Smooth muscle cell (in vitro differentiated cells): ENCODE measurements at regions not wholly inside any gene's neighbourhood (a gene's known extent, or its start where the extent isn't known, plus 50 kb on each side); places are given as distances from the start of the nearest gene placed in this dataset.
"Not testable (repeated sequence)": the region's sequence is repeated elsewhere in the genome, so short reads cannot be mapped to it uniquely, and the experiment has no call there.

Experiments used
- DNase-seq: peaks from one replicate; lab custom pipeline; 2025; ENCODE audit not compliant: unreplicated experiment; lab: John Stamatoyannopoulos, UW
- H2AFZ ChIP-seq: fragments of 200-600 bp; sonication (generic); 2 replicates; pipeline ENCODE4 v1.6.0; 2016; ENCODE audit warnings: antibody characterized with exemption, low read depth, mild to moderate bottlenecking
- H3F3A ChIP-seq: fragments of 200-600 bp; sonication (generic); 2 replicates; pipeline ENCODE4 v1.6.0; 2017; ENCODE audit warnings: antibody characterized with exemption, low read depth
- H3K27ac ChIP-seq: fragments of 200-600 bp; sonication (generic); 2 replicates; pipeline ENCODE4 v1.5.1; 2016; ENCODE audit warnings: low read depth, mild to moderate bottlenecking
- H3K27me3 ChIP-seq: fragments of 200-600 bp; sonication (generic); 2 replicates; pipeline ENCODE4 v1.6.1; 2016; ENCODE audit warnings: low read depth, mild to moderate bottlenecking
- H3K36me3 ChIP-seq: fragments of 200-600 bp; sonication (generic); 2 replicates; pipeline ENCODE4 v1.5.1; 2016; ENCODE audit warnings: low read depth
- H3K4me1 ChIP-seq: fragments of 200-600 bp; sonication (generic); 2 replicates; pipeline ENCODE4 v1.5.1; 2016; ENCODE audit warnings: low read depth
- H3K4me2 ChIP-seq: fragments of 200-600 bp; sonication (generic); 2 replicates; pipeline ENCODE4 v1.6.0; 2016; ENCODE audit warnings: mild to moderate bottlenecking
- H3K4me3 ChIP-seq: fragments of 200-600 bp; sonication (generic); 2 replicates; pipeline ENCODE4 v1.5.1; 2016; ENCODE audit warnings: mild to moderate bottlenecking
- H3K79me2 ChIP-seq: fragments of 200-600 bp; sonication (generic); 2 replicates; pipeline ENCODE4 v1.6.0; 2016; ENCODE audit warnings: low read depth, mild to moderate bottlenecking
- H3K9ac ChIP-seq: fragments of 200-600 bp; sonication (generic); 2 replicates; pipeline ENCODE4 v1.6.0; 2016; ENCODE audit warnings: low read depth
- H3K9me3 ChIP-seq: fragments of 200-600 bp; sonication (generic); replicated peaks from 2 replicates; pipeline ENCODE4 v1.5.1; 2016; ENCODE audit warnings: low read depth
- H4K20me1 ChIP-seq: fragments of 200-600 bp; sonication (generic); 2 replicates; pipeline ENCODE4 v1.6.0; 2016; ENCODE audit warnings: low read depth
- CTCF ChIP-seq: fragments of 200-600 bp; sonication (generic); IDR thresholded peaks from 2 replicates; pipeline ENCODE4 v1.5.1; 2017; ENCODE audit warnings: borderline replicate concordance, mild to moderate bottlenecking, antibody characterized with exemption; ENCODE audit not compliant: insufficient read depth, poor library complexity, severe bottlenecking
- WGBS: methylation state at CpG from one replicate; pipeline ENCODE4 v1.1.7; 2016; ENCODE audit warnings: low lambda C conversion rate; 5-methylcytosine and 5-hydroxymethylcytosine counted together

GRCh38 chr12:131311764-131312163 is 358.1 kb downstream of the ADGRD1 start:
- H3K4me2 ChIP-seq = no peak overlapping the region
- no peaks in the 10 kb centered on the region for H3K27me3 ChIP-seq
- no peaks in the 10 kb centered on the region for H3K36me3 ChIP-seq
- no peak overlapping the region for H3K27ac ChIP-seq
- no peaks in the 10 kb centered on the region for H3K9me3 ChIP-seq
- no peak for DNase-seq
- H2AFZ ChIP-seq = no peak overlapping the region
- TF ChIP-seq CTCF = no peak
- H3F3A ChIP-seq = no peaks in the 10 kb centered on the region
- no peak overlapping the region for H3K4me3 ChIP-seq
- H3K4me1 ChIP-seq = no peaks in the 10 kb centered on the region
- H3K79me2 ChIP-seq = no peaks in the 10 kb centered on the region
- H4K20me1 ChIP-seq = no peaks in the 10 kb centered on the region
- no peak overlapping the region for H3K9ac ChIP-seq
- WGBS = 61% methylated on average over 10 of the region's 10 CpGs

- H3K36me3 ChIP-seq, H3K9me3 ChIP-seq, H3K27ac ChIP-seq, H3K9ac ChIP-seq, H4K20me1 ChIP-seq, H3K4me3 ChIP-seq, DNase-seq, H3F3A ChIP-seq, H3K27me3 ChIP-seq, H2AFZ ChIP-seq, H3K4me1 ChIP-seq, H3K79me2 ChIP-seq, H3K4me2 ChIP-seq: not testable (repeated sequence)
- 79% methylated on average over 9 of the region's 9 CpGs for WGBS
These were observed 358.7 kb downstream of the ADGRD1 start for GRCh38 chr12:131312382-131312781.

- Histone ChIP-seq H3K4me2 (no peak overlapping the region), H4K20me1 (no peaks in the 10 kb centered on the region), H3K36me3 (no peaks in the 10 kb centered on the region), H3K9ac (no peak overlapping the region), H3F3A (no peaks in the 10 kb centered on the region), H3K9me3 (no peaks in the 10 kb centered on the region), H3K27me3 (no peaks in the 10 kb centered on the region), H3K4me1 (no peaks in the 10 kb centered on the region), H3K27ac (no peak overlapping the region), H3K4me3 (no peak overlapping the region), H2AFZ (no peak overlapping the region), H3K79me2 (no peaks in the 10 kb centered on the region)
- no peak for TF ChIP-seq CTCF
- 78% methylated on average over 13 of the region's 13 CpGs for WGBS
- no peak for DNase-seq
These were observed 359.3 kb downstream of the ADGRD1 start for GRCh38 chr12:131312793-131313545.

- H3F3A ChIP-seq = no peaks in the 10 kb centered on the region
- no peaks in the 10 kb centered on the region for H3K4me1 ChIP-seq
- no peak overlapping the region for H3K9ac ChIP-seq
- no peak for TF ChIP-seq CTCF
- H3K27me3 ChIP-seq = no peaks in the 10 kb centered on the region
- WGBS = 71% methylated on average over 4 of the region's 4 CpGs
- H3K9me3 ChIP-seq = no peaks in the 10 kb centered on the region
- H3K4me2 ChIP-seq = no peak overlapping the region
- H3K27ac ChIP-seq = no peak overlapping the region
- H3K36me3 ChIP-seq = no peaks in the 10 kb centered on the region
- no peaks in the 10 kb centered on the region for H3K79me2 ChIP-seq
- no peak overlapping the region for H2AFZ ChIP-seq
- no peaks in the 10 kb centered on the region for H4K20me1 ChIP-seq
- H3K4me3 ChIP-seq = no peak overlapping the region
- no peak for DNase-seq
These were observed 359.9 kb downstream of the ADGRD1 start for GRCh38 chr12:131313635-131314034.
